IMR-90 (cell line): ENCODE measurements at regions not wholly inside any gene's neighbourhood (a gene's known extent, or its start where the extent isn't known, plus 50 kb on each side); places are given as distances from the start of the nearest gene placed in this dataset.

Experiments used
- BHLHE40 ChIP-seq: fragments of 150-350 bp; IDR thresholded peaks from 2 replicates; pipeline ENCODE4 v1.6.1; 2016; ENCODE audit warnings: mild to moderate bottlenecking, low read depth, low read length
- CTCF ChIP-seq: conservative IDR thresholded peaks from 2 replicates; pipeline ENCODE4 v1.5.1; 2012; ENCODE audit warnings: mild to moderate bottlenecking, low read depth, low read length, improper control_type of control experiment
- NFE2L2 ChIP-seq: fragments of 150-350 bp; IDR thresholded peaks from 2 replicates; pipeline ENCODE4 v1.6.1; 2016; ENCODE audit warnings: low read depth, mild to moderate bottlenecking, low read length
- POLR2A ChIP-seq: IDR thresholded peaks from 2 replicates; pipeline ENCODE4 v1.6.1; 2012; ENCODE audit warnings: mild to moderate bottlenecking, low read depth, low read length

DNA sequence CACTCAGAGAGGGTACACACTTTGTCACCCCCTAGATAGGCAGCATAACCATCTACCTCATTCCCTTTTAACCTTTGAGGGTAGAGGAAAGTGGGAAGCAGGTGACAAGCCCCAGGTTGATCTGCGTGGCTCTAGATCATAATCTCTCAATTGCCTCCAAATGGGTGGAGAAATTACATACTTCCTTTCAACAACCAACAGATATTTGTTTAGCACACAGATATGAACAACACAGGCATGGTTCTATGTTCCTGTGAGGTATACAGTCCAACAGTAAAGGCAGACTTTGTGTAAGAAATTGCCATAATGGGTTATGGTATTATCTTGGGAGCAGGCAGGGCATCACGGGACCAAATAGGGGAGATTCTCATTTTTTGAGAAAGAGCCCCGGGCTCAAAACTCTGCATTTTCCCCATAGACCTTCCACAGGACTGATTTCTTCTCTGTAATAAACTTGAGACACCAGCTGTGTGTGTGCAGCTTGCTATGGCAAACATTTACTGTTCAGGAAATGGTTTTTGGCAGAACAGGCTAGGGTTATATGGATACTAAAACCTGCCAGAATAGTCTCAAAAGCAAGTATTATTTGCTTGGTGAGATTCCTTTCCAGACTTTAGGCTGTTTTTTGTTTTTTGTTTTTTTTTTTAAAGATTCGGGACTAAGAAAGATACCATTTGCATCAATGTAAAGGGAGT is 126.2 kb downstream of the CD164 start:
- TF ChIP-seq CTCF (no peak), BHLHE40 (no peak), POLR2A (no peak), NFE2L2 (no peak)
